HG02840 (cell line): ENCODE measurements at regions not wholly inside any gene's neighbourhood (a gene's known extent, or its start where the extent isn't known, plus 50 kb on each side); places are given as distances from the start of the nearest gene placed in this dataset.

Experiments
- ATAC-seq: cut with Tn5 transposase; IDR thresholded peaks from one replicate; pipeline ENCODE4 v1.9.1; 2021; ENCODE audit warnings: mild to moderate bottlenecking, moderate library complexity, moderate number of reproducible peaks; ENCODE audit not compliant: unreplicated experiment, low FRiP score

DNA sequence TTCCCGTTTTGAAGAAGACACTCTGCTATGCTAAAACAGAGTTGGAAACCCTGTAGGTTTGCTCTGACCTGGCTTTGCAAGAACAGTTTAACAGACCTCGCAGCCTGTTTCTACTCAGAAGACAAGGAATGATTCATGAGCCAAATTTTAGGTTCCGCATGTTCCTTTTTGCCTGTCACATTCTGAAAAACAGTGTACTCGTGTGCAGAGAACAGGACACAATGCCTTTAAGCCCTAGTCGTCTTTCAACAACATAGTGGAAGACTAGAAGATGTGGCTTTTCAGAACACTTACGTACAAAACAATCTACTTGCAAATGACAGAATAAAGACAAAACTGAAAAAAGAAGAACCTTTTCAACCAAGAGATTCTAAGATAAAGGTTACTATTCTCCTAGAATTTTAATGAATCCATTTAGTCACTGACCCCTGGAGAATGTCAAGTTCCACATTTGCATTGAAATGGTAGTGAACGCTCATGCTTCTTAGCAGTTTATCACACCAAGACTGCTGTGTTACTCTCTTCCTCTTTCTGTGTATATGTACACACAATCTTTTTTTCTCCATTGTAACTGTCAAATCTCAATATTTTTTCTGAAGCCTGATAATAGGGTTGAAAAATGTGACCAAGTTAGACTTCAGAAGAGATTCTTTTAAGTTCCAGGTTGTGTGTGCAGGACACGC, 220.7 kb upstream of the NRSN1 start:
- ATAC-seq, result no peak

DNA sequence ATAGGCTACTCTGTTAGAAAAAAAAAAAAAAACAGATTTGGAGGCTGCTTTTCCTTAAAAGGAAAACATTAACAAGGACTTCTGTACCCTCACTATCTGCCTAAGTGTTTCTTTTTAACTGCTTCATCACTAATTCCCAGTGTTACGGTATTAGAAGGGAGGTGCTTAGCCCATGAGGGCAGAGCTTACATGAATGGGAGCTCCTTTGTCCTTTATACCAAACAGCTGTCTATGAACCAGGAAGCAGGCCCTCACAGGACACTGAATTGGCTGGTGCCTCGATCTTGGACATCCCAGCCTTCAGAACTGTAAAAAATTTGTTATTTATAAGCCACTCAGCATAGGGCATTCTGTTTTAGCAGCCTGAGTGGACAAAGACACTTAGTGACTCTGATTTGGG, 215.6 kb upstream of the NRSN1 start:
- no peak for ATAC-seq

DNA sequence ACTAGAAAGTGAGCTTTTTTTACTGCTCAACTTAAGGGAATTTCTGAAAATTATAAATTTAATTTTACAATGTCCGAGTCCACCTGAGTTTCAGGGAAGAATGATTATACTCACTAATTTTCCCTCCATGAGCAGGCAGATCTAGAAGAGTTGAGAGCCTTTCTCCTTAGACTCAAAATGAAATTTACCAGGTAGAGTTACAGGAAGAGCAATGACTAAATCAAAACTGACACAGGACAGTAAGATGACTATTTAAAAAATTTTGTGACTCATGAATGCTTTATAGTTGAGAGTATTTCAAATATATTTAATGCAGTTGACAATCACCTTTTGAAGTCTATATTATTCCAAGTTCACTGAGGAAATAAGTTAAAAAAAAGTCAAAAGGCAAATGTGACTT, 198.1 kb upstream of the NRSN1 start:
- ATAC-seq, result no peak

DNA sequence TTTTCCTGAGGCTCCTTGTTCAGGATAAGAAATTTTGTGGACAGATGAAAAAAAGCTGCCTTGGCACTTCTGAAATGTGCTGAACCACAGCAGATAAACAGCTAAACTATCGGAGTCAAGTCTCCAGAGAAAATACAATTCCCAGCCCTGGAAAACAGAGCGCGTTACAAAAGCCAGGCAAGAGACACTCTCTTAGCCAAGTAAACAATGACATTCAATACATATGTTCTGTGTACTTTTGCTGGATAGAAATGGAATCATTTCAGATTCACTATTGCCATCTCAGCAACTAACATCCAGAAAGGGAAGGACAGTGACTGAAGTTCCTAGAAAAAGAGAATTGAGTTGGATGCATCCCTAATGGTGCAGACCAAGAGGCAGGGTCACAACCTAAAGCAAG, 196.8 kb upstream of the NRSN1 start:
- no peak for ATAC-seq

DNA sequence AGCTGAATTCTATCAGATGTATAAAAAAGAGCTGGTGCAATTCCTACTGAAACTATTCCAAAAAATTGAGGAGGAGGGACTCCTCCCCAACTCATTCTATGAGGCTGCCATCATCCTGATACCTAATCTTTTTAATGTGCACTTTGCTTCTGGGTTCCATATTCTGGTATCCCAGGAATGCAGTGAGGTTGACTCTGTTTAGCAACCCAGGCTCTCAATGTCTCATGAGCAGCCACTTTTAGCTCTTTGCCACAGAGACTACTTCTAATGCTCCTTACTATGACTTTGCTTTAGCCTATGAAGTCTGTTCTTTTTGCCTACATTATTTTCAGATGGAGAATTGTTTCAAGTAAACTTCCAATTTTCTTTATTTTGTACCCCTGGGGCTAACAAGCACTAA, 185.5 kb upstream of the NRSN1 start:
- no peak for ATAC-seq

DNA sequence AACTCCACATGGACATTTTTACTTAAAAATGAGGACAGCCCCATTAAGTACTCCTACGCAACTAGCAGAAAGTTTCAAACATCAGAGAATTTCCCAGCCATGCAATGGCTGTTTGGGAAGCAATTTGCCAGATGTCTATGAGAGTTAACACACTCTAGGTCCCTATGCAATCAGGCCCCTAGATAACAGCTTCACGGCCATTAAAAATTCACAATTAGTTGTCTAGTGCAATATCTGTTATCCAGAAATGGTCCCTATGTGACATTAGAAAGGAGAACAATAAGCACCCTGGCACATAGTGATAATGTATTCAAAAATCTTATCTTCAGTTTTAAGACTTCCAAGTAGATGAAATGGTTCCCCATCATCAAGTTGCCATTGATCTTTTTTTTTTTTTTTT, 174.3 kb upstream of the NRSN1 start:
- ATAC-seq, result no peak

DNA sequence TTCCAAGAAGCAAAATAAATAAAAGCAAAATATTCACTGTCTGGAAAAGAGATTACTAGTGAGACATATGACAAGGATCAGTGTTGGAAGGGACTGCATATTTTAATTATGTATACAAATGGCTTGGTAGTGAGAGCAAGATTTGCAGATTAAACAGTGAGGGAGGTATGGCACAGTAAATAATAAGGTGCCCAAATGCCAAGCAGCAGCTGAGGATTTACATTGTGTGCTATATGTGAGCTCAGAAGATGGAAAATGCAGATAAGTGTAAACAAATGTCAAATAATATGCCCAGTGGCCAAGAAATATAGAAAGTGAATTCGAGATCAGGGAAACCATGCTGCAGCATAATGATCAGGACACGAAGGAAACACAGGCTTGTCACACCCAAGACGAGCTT, 173.8 kb upstream of the NRSN1 start:
- ATAC-seq, result no peak

DNA sequence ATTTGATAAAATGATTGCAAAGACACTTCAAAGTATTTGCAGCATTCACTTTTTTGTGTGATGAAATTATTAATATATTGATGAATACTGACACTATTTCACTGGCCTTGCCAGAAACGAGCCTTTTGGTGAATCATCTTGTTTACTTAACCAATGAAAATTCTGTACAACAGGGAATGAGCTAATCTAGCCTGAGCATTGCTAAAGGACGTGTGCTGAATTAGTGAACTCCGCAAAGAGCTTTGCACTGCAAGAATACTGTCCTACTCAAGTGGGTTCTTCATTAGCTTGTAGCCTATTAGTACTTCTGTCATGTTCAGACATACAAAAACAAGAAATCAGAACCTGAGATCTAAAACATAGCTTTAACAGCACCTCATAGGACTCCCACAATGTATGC, 172.0 kb upstream of the NRSN1 start:
- ATAC-seq, result no peak

DNA sequence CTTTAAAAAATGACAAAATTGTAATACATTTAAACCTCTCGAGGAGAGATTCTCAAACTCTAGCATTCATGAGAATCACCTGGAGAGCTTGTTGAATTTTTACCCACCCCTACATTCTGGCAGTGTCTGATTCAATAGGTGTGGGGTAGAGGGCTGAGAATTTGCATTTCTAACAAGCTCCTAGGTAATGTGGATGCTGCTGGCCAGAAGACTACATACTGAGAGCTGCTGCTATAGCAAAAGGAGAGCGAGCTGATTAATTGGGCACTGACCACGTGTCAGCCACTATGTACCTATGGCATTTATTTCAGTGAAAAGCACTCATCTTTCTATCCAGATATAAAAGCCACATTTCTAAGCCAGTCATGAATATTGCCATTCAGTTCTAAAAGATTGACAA, 169.0 kb upstream of the NRSN1 start:
- no peak for ATAC-seq

DNA sequence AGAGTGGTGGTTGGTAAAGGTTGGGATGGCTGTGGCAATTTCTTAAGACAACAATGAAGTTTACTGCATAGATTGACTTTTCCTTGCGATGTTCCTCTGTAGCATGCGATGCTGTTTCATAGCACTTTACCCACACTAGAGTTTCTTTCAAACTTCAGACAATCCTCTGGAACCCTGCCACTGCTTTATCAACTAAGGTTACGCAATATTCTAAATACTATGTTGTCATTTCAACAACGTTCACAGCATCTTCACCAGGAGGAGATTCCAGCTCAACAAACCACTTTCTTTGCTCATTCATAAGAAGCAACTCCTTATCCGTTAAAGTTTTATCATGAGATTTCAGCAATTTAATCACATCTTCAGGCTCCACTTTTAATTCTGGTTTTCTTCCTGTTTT, 161.2 kb upstream of the NRSN1 start:
- no peak for ATAC-seq

DNA sequence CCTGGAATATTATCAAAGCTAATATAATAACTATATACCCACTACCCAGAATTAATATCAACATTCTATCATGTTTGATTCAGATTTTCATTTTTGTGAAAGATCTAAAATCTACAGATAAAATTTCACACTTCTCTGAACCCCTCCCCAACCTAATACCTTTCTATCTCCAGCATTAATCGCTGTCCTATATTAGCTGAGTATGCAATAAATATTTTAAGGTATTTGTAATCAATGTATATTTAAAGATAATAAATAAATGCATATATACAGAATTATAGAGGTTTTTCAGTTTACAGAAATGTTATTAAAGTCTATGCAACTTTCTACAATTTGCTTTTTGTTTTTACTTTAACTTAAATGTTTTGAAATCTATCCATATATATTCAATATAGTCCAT, 156.7 kb upstream of the NRSN1 start:
- ATAC-seq, result no peak

DNA sequence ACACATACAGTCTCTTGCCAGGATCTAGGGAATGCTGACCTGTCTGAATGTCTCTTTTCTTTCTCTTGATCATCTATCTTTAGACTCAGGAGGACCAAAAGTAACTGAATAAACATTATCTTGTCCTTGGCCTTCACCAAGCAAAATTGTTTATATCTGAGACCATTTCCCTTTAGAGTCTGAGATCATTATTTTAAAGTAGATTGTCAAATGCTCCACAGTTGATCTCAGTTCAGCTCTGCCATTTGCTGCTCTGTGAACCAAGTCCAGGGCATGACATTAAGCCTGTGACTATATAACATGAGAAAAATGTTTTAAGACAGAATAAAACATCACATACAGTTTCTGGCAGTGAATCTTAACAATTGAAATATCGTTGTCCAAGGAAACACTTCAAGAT, 148.3 kb upstream of the NRSN1 start:
- no peak for ATAC-seq

DNA sequence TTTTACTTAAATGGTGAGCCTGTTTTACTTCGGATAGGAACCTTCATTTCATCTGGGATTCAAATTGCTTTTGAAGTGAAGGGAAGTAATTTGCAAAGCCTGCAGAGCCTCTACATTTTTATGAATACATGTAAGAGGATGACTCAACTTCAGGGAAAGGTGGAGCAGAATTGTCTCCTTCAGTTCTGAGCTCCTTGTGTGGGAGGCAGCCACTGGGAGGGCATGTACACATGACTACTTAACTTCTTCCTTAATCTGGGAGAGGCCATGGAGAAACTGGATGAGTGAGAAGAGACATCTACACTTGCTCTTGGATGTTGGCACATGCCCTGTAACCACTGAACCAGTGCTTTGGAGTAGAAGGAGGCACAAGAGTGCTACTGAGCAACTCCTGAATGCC, 145.1 kb upstream of the NRSN1 start:
- ATAC-seq, result no peak

DNA sequence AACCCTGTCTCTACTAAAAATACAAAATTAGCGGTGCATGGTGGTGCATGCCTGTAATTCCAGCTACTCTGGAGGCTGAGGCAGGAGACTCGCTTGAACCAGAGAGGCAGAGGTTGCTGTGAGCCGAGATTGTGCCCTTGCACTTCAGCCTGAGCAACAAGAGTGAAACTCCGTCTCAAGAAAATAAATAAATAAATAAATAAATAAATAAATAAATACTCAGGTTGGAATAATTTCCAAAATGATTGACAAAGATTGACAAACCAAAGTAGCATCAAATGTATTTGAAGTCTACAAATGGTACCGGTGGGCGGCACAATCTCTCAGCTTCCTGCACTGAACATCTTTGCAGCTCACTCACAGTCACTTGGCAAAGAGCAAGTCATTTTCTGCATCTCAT, 144.1 kb upstream of the NRSN1 start:
- ATAC-seq, result no peak

DNA sequence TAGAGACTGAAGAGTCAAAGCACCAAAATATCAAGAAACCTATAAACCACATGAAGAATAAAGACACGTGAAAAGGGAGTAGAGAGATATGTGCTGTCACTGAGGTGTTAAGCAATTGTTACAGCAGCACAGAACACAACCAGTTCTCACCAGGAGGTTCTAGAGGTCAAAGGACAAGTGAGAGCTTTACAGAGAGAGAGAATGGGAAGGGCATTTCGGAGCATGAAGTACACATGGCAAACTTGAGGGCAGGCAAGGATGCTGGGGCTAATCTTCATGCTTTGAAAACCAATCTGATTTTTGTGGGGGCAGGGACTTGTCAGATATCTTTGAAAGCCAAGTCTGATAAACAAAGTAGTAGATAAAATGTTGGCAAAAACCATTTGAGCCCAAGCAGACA, 142.3 kb upstream of the NRSN1 start:
- ATAC-seq, result no peak

DNA sequence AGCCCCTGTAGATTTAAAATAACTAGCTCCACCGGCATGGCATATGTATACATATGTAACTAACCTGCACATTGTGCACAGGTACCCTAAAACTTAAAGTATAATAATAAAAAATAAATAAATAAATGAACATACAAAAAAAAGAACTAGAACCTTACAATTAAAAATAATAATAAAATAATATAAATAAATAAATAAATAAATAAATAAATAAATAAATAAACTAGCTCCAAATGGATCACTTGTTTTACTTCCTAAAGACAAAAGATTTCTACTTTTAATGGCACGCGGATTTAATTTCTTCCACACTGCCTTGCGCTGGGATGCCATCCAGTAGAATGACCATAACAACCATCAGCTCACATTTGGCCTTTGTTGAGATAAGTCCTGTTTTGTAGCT, 141.0 kb upstream of the NRSN1 start:
- no peak for ATAC-seq

DNA sequence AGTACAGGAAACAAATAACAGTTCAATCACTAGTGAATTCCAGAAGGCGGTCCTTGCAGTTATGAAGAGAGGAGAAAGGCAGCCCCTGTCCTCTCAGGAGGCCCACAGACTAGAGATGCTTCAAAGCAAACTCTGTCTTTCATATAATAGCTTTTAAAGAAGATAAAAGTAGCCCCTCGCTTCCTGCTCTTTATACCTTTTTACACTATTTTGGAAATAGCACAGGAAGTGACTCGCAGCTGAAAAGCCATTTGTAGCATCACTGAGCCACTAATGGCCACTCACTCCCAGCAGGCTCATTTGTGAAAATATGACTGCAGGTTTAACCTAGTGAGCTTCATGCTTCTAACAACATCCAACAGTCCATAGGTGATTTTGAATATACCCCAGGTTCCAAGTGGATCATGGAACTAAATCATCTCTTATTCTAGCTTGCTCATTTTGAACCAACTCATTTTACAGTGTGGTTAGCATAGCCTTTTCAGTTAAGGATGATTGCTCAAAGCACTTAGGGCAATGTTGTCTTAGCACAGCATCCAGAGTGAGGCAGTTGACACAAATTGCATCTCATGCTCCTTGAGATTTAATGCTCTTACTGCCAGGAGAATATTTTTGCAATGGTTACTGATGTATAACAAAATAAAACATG, 136.0 kb upstream of the NRSN1 start:
- ATAC-seq, result no peak

DNA sequence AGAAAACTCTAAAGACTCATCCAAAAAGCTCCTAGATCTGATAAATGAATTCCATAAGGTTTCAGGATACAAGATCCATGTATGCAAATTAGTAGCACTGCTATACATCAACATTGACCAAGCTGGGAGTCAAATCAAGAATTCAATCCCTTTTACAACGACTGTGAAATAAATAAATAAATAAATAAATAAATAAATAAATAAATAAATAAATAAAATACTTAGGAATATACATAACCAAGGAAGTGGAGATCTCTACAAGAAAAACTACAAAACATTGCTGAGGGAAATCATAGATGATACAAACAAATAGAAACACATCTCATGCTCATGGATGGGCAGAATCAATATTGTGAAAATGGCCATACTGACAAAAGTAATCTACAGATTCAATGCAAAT, 132.0 kb upstream of the NRSN1 start:
- no peak for ATAC-seq

DNA sequence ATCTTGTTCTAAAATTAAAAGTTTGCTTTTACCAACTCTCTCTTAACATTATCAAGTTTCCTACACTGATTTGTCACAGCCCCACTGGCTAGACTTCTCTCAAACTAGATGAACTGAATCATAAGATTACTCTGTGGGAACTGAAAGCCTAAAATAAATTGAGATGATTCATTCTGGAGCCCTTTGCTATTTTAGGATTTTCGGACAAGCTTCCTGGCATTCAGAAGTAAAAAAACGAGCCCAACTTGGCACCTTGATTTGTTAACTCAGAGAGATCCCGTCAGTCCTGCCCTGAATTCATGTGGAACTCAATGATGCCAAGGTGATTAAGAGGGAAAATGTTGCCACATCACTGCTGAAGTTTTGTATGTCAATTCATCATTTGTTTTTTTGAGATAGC, 122.0 kb upstream of the NRSN1 start:
- ATAC-seq, result no peak

DNA sequence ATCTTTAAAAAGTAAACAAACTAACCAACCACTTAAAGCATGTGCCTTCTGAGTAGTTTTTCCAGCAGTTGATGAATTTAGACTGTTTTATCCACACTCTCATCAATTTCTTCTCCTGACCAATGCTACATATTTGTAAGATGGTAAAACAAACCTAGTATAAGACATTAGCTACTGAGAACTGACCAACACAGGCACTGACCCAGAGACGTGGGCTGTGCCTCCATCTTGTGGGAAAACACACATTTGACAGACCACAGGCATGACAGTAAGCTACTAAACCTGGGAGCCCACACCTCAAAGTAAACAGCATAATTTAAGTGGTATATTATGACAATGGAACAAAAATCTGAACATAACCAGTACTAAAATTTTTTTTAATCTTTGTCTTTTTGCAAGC, 121.4 kb upstream of the NRSN1 start:
- ATAC-seq, result no peak

DNA sequence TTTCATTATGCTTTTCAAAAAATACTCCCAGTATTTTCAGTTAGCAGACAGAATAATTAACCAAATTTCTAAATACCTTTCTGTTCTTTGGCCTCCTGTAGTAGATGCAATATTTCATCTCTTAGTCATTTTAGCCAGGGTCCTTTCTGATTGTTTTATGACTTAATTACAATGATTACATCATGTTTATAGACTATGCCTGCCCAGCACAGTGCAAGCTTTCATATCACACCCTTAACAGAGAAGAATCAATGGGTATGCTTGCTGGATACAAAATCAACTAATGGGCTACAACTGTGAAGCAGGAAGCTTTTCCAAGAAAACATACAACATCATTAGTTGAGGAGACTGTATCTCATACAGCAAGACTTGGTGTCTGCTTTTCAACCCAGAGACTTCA, 119.8 kb upstream of the NRSN1 start:
- ATAC-seq, result no peak

DNA sequence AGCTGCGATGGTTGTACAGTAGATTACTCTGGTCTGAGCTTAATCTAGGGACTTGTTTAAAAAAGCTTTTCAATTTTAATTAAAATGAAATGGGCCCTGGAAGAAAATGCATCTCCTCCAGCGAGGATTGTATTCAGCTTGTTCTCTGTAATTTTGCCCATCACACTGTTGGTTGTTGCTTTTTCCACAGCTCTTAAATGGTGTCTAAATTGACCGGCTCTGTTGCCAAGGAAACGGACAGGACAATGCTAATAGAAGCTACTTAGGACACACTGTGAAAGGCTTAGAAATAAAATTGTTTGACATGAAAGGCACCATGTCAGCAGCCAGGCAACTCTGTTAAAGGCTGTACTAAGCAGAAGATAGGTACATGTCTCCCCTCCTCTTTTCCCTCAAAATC, 116.7 kb upstream of the NRSN1 start:
- ATAC-seq, result no peak

DNA sequence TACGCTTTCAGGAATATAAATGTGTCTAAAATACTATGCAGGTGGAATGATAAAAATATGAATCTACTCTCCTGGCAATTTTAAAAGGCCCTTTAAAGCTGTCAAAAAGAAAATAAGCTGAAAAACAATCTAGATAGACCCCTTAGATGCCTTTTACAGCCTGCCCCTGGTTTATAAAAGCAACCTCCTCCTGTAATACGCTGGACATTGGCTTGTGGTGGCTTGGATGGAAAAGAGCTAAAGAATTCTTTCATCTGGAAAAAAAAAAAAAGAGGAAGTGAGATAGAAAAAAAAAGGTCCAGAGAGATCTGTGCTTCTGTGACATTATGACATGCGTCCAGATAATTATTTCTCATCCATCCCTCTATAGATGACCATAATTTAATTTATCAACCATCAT, 115.9 kb upstream of the NRSN1 start:
- no peak for ATAC-seq
